Stimulated activated CD8-positive, alpha-beta memory T cell treated with anti-CD3 and anti-CD28 coated beads, Interleukin-4, amount 100 ng/mL, for 48 hours (primary cell): ENCODE measurements at regions not wholly inside any gene's neighbourhood (a gene's known extent, or its start where the extent isn't known, plus 50 kb on each side); places are given as distances from the start of the nearest gene placed in this dataset.
"Not testable (repeated sequence)": the region's sequence is repeated elsewhere in the genome, so short reads cannot be mapped to it uniquely, and the experiment has no call there.

Experiments
- DNase-seq: peaks from one replicate; pipeline ENCODE4 v3.0.0-alpha.2; 2020

- DNase-seq = no peak
Observed at GRCh38 chr6:112464901-112465665, 118.0 kb downstream of the RFPL4B start.

DNA sequence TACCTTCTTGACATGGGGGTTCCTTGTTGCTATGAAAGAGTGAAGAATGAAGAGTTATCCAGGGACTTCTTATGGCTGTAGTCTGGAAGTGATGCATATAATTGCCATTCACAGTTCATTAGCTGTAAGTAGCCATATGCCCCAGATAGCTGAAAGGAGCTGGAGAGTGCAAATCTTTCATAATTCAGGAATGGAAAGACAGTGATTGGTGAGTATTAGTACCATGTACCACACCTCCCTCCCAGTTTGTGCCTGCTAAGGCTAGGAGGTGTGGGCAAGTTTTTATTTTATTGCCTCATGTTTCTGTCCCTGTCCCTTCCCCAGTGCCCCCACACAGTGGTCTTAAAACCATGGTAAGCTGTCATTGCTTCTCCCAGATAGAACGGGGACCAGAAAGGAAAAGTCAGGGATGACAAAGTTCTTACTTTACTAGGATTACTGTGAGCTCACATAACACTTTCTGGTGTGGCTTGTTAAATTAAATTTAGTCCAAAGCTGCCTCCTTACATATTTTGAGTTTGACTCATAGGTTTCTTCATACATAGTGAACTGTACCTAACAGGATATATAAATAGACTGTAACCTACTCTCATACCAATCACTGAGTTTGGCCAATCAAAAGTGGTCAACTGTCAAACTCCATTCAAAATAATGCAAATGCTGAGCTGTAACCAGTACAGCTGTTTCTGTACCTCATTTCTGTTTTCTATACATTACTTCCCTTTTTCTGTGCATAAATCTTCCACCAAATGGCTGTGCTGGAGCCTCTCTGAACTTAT lies 119.4 kb downstream of the RFPL4B start:
- no peak for DNase-seq

DNA sequence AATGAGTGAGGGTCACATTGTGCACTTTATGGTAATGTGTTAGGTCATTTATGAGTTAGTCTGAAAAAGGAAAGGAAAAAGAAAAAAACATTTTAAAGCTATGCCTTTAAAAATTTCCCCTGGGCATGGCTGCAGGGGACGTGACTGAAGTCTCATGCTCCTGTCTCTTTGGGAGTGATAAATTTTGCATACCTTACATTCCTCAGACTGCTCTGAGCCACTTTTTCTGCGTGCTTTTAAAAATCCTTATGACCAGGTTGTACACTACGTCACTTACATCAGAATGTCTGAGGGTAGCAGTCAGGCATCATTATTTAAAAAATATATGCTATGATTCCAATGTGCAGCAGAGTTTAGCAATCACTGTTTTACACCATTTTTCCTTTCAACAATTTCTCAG lies 121.2 kb downstream of the RFPL4B start:
- DNase-seq = no peak

- DNase-seq = no peak
Observed at GRCh38 chr6:112469306-112469705, 122.2 kb downstream of the RFPL4B start.

GRCh38 chr6:112470376-112470775 lies 123.2 kb downstream of the RFPL4B start:
- DNase-seq = no peak

- DNase-seq = no peak
Observed at GRCh38 chr6:112470950-112471349, 123.8 kb downstream of the RFPL4B start.

- DNase-seq = no peak
Observed at GRCh38 chr6:112475083-112475482, 128.0 kb downstream of the RFPL4B start.

DNA sequence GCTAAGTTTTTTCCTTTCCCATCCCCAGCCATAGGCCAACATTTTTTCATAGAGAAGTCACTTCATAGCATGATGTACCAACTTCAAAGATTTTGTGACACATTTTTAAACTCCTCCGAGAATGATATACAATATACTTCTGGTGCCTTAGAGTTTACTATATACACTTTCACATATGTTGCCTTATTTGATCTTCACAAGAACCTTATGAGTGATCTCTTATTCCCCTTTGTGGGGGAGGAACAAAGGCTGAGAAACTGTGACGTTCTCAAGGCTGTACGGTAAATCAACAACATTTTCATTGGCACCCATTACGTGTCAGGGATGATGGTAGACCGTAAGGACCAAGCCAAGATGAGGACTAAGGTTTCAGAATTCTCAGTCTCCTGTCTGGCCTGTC lies 130.0 kb downstream of the RFPL4B start:
- DNase-seq = no peak

GRCh38 chr6:112478036-112478435 lies 130.9 kb downstream of the RFPL4B start:
- DNase-seq = no peak

DNA sequence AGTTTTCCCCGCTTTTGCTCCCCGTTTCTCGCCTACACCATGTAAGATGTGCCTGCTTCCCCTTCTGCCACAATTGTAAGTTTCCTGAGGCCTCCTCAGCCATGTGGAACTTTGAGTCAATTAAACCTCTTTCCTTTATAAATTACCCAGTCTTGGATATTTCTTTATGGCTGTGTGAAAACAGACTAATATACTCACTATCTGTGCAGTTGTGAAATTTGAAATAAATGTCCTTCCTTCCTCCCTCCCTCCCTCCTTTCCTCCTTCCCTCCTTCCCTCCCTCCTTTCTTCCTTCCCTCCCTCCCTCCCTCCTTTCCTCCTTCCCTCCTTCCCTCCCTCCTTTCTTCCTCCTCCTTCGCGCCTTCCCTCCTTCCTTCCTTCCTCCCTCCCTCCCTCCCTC lies 132.8 kb downstream of the RFPL4B start:
- not testable (repeated sequence) for DNase-seq

- DNase-seq = no peak
Observed at GRCh38 chr6:112480553-112480952, 133.4 kb downstream of the RFPL4B start.

GRCh38 chr6:112481211-112481610 lies 134.1 kb downstream of the RFPL4B start:
- DNase-seq = no peak

DNA sequence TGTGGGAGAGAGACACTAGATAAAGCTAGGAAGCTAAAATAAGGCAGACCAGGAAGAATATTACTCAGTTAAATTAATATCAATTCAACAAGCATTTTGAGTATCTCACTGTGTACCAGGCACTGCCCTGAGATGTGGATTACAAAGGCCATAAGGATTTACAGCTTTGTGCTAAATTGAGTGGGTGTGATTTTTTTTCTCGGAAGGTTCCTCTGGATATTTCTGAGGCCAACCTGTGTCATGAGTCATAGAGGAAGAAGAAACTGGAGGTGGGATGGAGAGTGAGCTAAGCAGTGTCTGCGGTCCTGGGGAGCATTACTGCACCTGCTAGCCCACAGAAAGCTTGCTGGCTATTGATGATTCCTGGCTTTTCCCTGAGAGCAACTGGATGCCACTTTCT lies 135.2 kb downstream of the RFPL4B start:
- DNase-seq = no peak

DNA sequence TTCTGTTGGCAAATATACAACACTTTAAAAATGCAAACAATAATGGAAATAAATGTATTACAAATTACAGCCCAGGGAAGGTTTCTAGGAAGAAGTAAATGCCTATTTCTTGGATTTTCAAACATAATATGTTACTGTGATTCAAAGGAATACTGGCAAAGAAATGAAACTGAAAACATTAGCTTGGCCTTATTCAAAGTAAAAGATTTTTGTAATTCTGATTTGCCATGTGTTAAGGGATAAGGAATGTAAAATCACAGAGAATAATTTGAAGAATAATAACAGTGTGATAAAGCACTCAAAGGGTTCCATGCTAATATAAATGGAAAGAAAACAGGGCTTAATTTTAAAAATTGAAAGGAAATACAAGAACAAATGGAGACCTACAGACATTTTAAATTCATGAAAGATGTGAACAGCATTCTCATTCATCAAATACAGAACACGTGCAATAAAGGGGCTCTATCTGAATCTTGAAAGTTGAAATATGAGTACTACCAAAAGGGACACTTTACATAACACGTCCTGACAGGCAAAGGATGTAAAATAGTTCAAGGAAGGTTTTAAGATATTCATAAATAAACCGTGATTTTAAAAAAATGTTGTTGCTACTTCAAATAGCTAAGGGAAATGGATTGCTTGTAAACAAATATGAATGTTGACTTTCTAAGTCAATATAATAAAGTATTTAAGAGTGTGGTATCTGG lies 138.1 kb downstream of the RFPL4B start:
- DNase-seq = no peak

- DNase-seq = no peak
Observed at GRCh38 chr6:112485827-112486212, 138.7 kb downstream of the RFPL4B start.

DNA sequence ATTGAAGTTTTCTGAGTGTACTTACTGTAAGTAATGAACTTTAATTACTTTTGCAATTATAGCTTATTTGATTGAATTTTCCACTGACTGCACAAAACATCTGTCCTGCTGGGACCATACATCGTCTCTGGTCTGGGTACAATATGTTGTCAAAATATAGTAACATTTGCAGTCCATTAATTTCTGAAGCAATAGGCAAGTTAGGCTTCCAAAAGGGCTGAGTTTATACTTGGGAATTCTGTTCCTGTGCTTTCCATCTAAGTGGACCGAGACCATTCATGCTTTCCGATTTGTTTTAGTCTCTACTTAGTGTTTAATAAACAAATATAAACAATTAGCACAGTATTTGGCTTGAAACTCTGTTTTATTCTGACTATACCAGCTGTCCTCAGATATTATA lies 139.3 kb downstream of the RFPL4B start:
- no peak for DNase-seq

- no peak for DNase-seq
Observed at GRCh38 chr6:112488238-112488637, 141.1 kb downstream of the RFPL4B start.

- no peak for DNase-seq
Observed at GRCh38 chr6:112501705-112502104, 154.6 kb downstream of the RFPL4B start.

DNA sequence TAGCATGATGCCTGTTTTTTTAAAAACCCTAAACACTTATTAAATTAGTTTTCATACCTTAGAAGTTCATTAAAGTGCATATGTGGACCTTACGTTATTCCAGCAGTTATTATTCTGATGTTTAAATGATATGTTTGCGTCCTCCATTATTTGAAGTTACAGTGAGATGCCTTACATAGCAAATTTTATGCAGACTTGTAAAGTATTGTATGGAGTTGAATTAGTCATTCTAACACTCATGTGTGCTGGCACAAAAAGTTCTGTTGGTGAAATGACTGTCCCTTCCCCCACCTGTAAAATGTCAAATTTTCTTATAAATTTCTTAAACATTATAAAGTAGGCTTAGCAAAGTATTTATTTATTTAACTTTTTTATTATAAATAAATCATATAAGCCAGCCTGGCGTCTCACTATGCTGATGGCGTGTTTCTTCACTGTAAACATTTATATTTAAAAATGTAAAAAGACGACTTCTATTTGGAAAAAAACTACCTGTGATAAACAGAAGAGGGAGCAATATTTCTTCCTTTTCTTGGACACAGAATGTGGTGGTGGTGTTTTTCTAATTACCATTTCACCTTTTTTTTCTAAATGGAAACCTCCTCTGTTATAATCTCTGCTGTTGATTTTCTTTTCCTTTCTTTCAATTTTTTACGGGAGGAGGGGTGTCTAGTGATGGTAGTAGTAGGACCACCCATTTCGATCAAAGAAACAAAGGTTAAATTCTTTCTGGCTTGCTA lies 155.4 kb downstream of the RFPL4B start:
- DNase-seq = no peak

DNA sequence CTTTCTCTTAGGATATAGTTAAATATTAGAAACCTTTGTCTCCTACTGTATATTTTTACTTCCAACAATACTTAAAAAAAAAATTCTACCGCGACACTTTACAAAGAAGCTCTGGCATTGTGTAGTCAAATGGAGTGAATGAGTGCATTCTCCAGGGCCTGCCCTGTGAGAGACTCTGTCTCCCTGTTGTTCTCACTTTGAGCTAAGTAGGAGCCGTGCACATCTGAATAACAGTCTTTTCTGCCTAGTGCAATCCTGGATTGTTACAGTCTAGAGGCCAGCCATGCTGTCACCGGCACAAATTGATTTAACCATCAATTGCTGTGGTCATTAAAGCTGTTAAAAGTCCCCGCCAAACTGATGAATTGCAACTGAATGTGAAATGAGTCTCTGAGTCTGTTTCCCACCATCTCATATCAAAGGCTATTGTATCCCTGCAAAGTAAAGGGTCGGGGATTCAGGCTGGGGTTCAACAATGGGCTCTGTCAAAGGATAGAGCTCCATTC lies 156.0 kb downstream of the RFPL4B start:
- no peak for DNase-seq

DNA sequence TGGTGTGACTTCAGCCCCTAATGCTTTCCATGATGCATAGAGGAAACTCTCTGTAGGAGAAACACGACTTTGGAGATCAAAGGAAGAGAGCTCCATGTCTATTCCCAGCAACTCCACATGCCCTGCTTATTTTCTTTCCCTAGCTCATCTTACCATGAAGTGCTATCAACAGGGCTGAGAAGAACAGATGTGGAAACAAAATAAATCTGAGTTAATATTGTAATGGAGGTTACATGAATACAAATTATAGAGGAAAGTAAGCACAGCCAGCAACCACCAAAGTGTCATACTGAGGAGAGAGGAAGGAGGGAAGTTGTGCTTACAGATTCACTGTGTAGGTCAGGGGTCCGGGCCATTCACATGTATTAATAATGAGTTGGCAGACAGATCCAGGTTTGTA lies 157.5 kb downstream of the RFPL4B start:
- DNase-seq = no peak

DNA sequence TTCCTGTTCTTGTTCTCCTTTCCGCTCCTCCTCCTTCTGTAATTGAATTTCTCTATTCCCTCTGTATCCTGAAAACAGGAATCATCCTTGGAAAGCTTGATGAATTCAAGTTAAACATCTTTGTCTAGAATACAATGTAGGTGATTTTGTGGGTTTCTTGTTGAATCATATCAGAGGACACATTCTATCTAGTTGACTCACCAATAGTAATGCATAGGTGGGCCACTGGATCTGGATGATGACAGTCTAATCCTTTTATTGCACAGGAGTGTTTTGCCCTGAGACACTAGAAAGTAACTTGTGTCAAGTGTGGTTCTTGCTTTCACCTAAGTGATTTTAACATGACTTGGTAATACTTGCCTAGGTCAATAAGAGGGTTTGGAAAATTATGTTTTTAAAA lies 164.3 kb downstream of the RFPL4B start:
- no peak for DNase-seq

- no peak for DNase-seq
Observed at GRCh38 chr6:112513175-112513574, 166.0 kb downstream of the RFPL4B start.
